ENCODE measurements at regions not wholly inside any gene's neighbourhood (a gene's known extent, or its start where the extent isn't known, plus 50 kb on each side); places are given as distances from the start of the nearest gene placed in this dataset.

GRCh38 chr11:37422511-37422910 lies 824.5 kb upstream of the RAG2 start:
- Mint-ChIP-seq H3K27ac (no peak overlapping the region), H3K27me3 (ENCODE audit: low read depth) (no peaks in the 10 kb centered on the region; the same call in 1 of the 2 replicates), H3K36me3 (ENCODE audit: insufficient read depth in 1 of 3, low read depth in 3 of 3) (peaks cover 8 to 29% (median 22%) of the 10 kb centered on the region in 3 experiments), H3K9me3 (peaks cover 33 to 38% of the 10 kb centered on the region in 2 experiments), H3K4me1 (no peaks in the 10 kb centered on the region), H3K4me3 (no peak overlapping the region)
- Histone ChIP-seq H2AK5ac (ENCODE audit: insufficient read length, low read length) (no peak overlapping the region), H3K4me1 (ENCODE audit: insufficient read depth, low read length) (no peaks in the 10 kb centered on the region), H2BK12ac (ENCODE audit: insufficient read length, low read depth, low read length) (no peak overlapping the region), H3K14ac (ENCODE audit: insufficient read depth, low read length) (no peak overlapping the region), H3K9me3 (ENCODE audit: control insufficient read depth, low read depth, low read length) (peaks cover 10% of the 10 kb centered on the region), H3K9ac (ENCODE audit: extremely low read depth, insufficient read length, low read length) (no peak overlapping the region), H2BK120ac (ENCODE audit: low read depth, low read length, poor library complexity, severe bottlenecking) (no peak overlapping the region), H2BK15ac (ENCODE audit: low read depth, low read length) (no peak overlapping the region), H3T11ph (ENCODE audit: low read length) (no peak overlapping the region), H3K18ac (ENCODE audit: insufficient read length, low read depth, low read length) (no peak overlapping the region), H4K8ac (replicated peaks; ENCODE audit: insufficient read length, low read depth, low read length) (no peak overlapping the region), H3K79me1 (ENCODE audit: insufficient read depth, low read depth, low read length, poor library complexity, severe bottlenecking) (no peaks in the 10 kb centered on the region), H3K4ac (ENCODE audit: low read depth, low read length) (no peak overlapping the region), H3K79me2 (ENCODE audit: insufficient read depth, low read length) (no peaks in the 10 kb centered on the region), H3K27me3 (ENCODE audit: insufficient read depth, low read length) (no peaks in the 10 kb centered on the region), H3K23me2 (ENCODE audit: insufficient read length, low read depth, low read length, poor library complexity, severe bottlenecking) (no peaks in the 10 kb centered on the region), H4K20me1 (ENCODE audit: control insufficient read depth, insufficient read depth, insufficient read length) (no peaks in the 10 kb centered on the region), H3K27ac (ENCODE audit: insufficient read length, low read depth, low read length) (no peak overlapping the region), H3K23ac (ENCODE audit: insufficient read length, low read depth, low read length) (no peak overlapping the region), H4K91ac (ENCODE audit: insufficient read length, low read depth, low read length) (no peak overlapping the region), H3K4me2 (ENCODE audit: insufficient read depth, insufficient read length, low read length) (no peak overlapping the region), H3K56ac (ENCODE audit: insufficient read length, low read depth, low read length) (no peak overlapping the region), H2AFZ (ENCODE audit: low read length) (no peak overlapping the region), H2BK5ac (ENCODE audit: insufficient read length, low read length) (no peak overlapping the region), H2BK20ac (ENCODE audit: low read depth, low read length, poor library complexity, severe bottlenecking) (no peak overlapping the region), H4K5ac (ENCODE audit: insufficient read length, low read depth, low read length) (no peak overlapping the region)
- no peak for TF ChIP-seq CTCF (conservative IDR thresholded peaks at IDR 0.05)
- no peak for DNase-seq
